NCI-H460 (cell line): ENCODE measurements at regions not wholly inside any gene's neighbourhood (a gene's known extent, or its start where the extent isn't known, plus 50 kb on each side); places are given as distances from the start of the nearest gene placed in this dataset.
"Not testable (repeated sequence)": the region's sequence is repeated elsewhere in the genome, so short reads cannot be mapped to it uniquely, and the experiment has no call there.

Source experiments
- DNase-seq: peaks from one replicate; pipeline ENCODE4 v3.0.0-alpha.2; 2016; ENCODE audit warnings: low read depth; ENCODE audit errors: extremely low read depth

GRCh38 chr6:140388815-140389214 lies 1014.4 kb upstream of the CITED2 start:
- DNase-seq = no peak

GRCh38 chr6:140388192-140388802 lies 1013.8 kb upstream of the CITED2 start:
- DNase-seq = no peak

GRCh38 chr6:140385679-140386078 lies 1011.2 kb upstream of the CITED2 start:
- DNase-seq = no peak

DNA sequence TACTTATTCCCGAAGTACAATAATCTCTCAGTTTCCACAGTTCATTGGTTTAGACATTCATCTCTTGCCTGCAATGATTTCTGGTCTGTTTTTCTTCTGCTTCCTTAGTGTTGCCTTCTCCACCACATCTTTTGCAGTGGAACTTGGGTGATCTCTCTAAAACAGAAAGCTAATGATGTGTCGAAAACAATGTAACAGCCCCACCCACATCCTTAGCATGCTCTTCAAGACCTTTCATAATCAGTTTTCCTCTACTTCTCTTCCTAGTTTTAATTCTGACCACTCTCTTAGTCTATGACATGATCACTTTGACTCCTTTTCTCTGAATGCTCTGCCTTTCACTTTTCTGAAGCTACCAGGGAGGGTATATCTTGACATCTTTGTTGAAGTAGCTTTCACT lies 1007.9 kb upstream of the CITED2 start:
- no peak for DNase-seq

- no peak for DNase-seq
Measured at GRCh38 chr6:140380427-140381218, 1006.2 kb upstream of the CITED2 start.

GRCh38 chr6:140379919-140380318 lies 1005.5 kb upstream of the CITED2 start:
- DNase-seq = no peak

DNA sequence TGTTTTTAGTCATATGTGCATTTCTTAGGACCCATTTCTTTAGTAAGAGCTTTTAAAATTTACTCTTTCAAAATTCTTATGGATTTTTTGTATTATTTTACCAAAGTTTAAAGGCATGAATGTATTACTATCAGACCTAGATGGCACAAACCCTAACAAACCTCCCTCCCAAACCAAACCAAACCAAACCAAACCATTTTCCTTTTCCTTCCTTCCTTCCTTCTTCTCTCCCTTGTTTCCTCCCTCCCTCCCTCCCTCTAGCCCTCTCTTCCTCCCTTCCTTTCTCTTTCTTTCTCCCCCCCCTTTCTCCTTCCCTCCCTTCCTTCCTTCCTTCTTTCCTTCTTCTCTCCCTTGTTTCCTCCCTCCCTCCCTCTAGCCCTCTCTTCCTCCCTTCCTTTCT lies 1001.8 kb upstream of the CITED2 start:
- no peak for DNase-seq

GRCh38 chr6:140373728-140374127 lies 999.3 kb upstream of the CITED2 start:
- DNase-seq = not testable (repeated sequence)

GRCh38 chr6:140372064-140372463 lies 997.6 kb upstream of the CITED2 start:
- DNase-seq = no peak

DNA sequence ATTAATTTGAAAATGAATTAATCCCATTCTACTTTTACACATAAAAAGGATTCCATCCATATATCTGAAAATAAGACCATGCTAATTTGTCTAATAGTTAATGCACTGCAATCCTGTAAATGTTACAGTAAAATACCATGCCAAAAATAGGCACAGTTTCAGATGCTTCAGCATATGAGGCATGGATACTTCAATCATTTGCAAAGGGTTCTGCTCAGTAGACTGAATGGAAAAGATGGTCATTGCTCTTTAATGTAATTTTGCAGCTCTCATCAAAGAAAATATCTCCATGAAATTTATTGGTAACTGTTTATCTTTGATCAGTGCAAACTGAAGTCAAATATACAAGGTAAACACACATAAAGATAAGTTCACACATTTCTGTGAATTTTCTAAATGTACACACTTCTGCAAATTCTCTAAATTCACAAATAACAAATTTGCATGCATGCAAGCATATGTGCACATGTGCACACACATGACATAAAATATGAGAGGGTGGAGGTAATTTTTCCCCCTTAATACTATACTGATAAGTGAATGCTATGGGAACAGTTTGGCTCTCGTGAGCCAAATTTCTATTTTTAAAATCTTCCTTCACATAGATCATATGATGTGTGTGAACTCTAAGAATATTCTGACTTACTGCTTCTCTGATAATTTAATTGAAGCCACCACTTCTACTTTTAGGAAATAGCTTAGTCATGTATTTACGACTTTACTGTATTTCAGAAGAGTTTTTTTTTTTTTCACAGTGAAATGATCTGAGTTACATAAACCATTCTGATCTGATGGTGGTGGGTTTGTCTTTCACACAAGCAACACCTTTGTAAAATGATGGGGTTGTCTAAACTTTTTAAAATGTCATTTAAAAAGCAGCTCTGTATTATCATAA lies 996.8 kb upstream of the CITED2 start:
- no peak for DNase-seq

DNA sequence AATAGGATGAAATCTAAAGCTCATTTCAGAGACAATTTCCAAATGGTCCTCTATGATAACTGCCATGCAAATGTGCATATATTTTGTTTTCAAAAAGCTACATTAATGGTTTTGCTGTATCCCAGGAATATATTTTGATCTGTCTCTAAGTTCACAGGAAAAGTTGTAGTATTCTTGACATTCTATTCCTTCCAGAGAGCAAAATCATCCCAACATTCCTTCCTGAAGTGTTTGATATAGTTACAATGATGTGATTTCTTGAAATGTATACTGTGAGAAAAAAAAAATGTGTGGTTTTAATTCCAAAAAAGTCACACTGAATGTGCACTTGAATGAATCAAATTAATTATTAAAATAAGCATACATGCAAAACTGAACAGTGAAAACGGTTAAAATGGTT lies 996.0 kb upstream of the CITED2 start:
- no peak for DNase-seq

- no peak for DNase-seq
Measured at GRCh38 chr6:140366991-140367390, 992.5 kb upstream of the CITED2 start.

GRCh38 chr6:140364916-140365315 lies 990.5 kb upstream of the CITED2 start:
- no peak for DNase-seq

DNA sequence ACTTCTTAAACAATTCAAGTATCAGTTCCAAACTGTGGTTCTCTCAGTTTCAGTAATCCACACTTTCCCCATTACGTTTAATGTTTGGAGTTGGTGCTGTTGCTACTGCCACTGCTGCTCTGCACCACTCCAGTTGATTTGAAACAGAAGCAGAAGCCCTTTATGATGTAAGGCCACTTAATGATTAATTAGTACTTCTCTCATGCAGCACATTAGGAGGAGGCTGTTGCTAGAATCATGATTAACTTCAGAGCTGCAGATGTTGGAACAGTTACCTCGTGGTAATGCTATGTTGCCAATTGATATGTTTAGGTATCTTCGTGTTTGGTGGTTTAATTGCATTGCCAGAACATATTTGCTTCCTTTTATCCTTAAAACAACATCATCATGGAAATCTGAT lies 986.2 kb upstream of the CITED2 start:
- no peak for DNase-seq

- no peak for DNase-seq
Measured at GRCh38 chr6:140355476-140355875, 981.0 kb upstream of the CITED2 start.

GRCh38 chr6:140354296-140354695 lies 979.8 kb upstream of the CITED2 start:
- no peak for DNase-seq

- no peak for DNase-seq
Measured at GRCh38 chr6:140353536-140353935, 979.1 kb upstream of the CITED2 start.

DNA sequence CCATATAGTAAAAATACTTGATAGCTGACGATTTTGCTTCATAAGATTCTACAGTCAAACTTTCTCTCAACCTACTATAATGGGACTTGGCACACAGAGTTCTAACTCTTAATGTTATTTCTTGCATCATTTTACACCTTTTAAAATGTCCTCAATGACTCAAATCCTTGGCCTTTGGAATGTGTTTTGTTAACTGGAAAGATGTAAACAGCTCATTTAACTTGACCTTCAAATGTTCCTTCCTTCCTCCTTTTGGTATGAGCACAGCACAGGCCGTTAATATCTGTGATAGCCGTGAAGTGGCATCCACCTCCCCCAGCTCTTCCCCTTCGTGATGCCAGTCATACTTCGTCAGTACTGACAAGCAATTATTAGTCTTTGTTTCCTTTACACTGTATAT lies 972.0 kb upstream of the CITED2 start:
- peak; percentile 93 for DNase-seq

- DNase-seq = no peak
Measured at GRCh38 chr6:140345935-140346334, 971.5 kb upstream of the CITED2 start.

- peak; percentile 64 for DNase-seq
Measured at GRCh38 chr6:140344142-140344913, 969.9 kb upstream of the CITED2 start.

- DNase-seq = no peak
Measured at GRCh38 chr6:140343128-140343527, 968.7 kb upstream of the CITED2 start.
